HL-60/S4 (cell line): ENCODE measurements at regions not wholly inside any gene's neighbourhood (a gene's known extent, or its start where the extent isn't known, plus 50 kb on each side); places are given as distances from the start of the nearest gene placed in this dataset.

ENCODE experiments used
- in situ Hi-C: fragments of 300-500 bp; cut with MboI; formaldehyde crosslinking; loops from 2 replicates; pipeline ENCODE4 v1.14.3; 2022; ENCODE audit warnings: low sequenced_read_pairs

DNA sequence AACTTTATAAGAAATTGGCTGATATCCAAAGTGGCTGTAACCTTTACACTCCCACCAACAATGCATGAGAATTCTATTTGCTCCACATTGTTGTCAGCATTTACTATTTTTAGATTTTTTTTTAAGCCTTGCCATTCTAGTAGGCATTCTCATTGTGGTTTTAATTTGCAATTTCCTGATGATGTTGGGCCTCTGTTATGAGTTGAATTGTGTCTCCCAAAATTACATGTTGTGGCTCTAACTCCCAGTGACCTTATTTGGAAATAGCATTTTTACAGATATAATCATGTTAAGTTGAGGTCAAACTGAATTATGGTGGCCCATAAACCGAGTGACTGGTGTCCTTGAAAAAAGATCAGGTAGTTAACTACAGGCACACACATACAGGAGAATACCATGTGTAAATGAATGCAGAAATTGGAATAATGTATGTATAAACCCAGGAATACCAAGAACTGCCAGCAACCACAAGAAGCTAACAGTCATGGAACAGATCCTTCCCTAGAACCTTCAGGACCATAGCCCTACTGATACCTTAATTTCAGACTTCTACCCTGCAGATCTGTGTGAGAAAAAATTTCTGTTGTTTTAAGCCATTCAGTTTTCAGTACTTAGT, 348.8 kb upstream of the DAB1 start:
- in situ Hi-C loops, result no loop called here

DNA sequence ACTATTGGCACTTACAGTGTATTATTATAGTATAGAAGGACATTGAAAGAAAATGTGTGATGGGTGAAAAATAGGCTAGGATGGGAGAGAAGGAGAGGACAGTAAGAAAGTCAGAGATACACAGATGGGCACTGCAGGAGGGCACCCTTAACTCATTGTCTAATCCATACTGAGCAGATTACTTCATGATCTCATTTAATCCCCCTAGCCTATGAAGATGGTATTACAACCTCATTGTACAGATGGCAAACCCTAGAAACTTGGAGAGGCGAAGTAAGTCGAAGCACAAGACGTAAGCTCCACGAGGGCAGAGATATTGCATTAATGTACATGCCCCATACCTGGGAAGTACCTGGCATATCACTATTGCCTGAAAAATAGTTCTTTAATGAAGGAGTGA, 346.9 kb upstream of the DAB1 start:
- in situ Hi-C loops, result no loop called here

GRCh38 chr1:57770236-57770635, 346.4 kb upstream of the DAB1 start:
- in situ Hi-C loops, result no loop called here

DNA sequence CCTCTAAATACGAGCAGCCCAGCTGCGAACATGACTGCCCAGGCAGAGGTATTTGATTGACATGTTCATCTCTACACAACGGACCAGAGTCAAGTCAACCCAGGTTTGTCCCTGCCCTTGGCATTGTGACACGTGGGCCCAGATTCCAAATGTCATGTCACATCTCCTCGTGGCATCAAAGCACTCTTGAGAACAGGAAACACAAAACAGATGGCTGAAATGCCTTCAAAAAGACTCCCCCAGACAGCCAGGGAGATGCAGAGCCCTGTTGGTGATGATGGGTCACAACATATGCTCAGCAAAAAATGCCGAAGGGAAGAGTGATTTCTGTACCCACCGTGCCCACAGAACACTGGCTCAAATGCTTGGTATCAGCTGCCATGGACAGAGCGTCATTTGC, 337.8 kb upstream of the DAB1 start:
- in situ Hi-C loops, result no loop called here

GRCh38 chr1:57752843-57753242, 329.0 kb upstream of the DAB1 start:
- in situ Hi-C loops, result no loop called here

DNA sequence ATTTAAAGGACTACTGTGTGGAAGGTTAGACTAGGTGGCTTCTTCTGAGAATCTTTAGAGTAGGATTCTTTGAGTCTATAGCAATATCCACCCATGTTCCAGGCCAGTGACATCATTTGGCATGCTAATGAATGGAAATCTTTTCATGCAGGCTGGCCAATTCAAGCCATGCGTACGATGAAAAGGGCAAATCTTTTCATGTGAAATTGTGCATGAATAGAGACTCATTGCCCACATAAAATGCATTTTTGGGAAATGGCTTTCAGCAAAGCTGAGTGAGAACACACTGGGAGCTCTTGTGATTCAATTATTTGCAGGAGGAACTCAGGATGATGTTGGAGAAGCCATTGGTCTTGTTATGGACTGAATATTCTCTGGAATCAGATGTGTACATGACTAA, 324.9 kb upstream of the DAB1 start:
- in situ Hi-C loops, result no loop called here

GRCh38 chr1:57747818-57748217, 324.0 kb upstream of the DAB1 start:
- in situ Hi-C loops, result no loop called here

- in situ Hi-C loops, result no loop called here
These were observed 317.7 kb upstream of the DAB1 start for GRCh38 chr1:57741521-57741920.

DNA sequence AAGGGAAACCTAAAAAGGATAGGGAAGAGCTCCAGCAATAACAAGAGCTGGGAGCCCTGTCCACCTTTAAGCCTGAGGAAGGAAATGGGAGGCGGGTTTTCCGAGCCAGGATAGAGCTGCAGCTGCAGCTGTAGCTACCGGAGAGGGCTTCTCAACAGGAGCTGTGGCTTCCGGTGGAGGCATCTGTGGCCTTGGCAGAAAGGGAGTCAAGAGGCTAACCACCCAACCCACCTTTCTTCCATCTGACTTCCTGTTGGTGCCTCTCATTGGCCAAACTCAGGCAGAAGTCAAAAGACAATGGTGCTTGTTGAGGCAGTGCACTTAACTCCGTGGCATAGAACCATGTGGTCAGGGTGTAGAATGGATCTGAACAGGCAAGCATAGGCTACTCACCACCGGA, 313.1 kb upstream of the DAB1 start:
- in situ Hi-C loops, result no loop called here

DNA sequence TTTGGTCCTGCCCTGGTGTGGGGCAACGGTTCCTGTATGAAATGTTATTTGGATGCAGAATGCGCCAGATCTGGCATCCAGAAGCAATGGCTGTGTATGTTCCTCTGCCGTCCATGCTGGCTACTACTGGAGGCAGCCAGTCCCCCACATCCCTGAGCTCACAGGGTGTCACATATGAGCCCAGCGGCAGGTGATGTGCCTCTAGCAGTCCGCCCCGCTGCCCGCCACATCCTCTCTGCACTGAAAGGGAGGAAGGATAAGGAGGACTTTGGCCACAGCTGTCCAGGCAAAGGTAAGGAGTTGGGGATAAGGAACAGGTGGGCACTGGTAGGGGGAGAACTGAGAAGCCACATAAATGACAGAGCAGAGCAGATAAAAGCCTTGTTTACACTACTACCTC, 305.3 kb upstream of the DAB1 start:
- in situ Hi-C loops, result no loop called here

DNA sequence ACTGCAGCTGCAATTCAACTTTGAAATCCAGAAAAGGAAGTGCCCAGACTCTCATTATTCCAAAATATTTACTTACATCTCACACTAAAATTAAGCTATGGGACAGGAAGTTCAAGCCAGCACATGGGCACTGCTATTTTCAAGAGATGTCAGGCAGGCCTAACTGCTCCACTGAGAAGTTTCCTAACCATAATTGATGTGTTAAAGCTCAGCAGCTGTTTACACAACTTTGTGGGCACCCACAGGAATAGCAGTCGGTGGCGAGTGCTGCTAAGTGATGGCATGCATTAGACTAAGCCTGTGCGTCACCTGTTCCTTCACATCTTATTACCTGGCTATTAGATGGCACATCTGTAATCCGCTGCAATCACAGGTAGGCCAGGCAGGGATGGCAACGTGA, 303.3 kb upstream of the DAB1 start:
- in situ Hi-C loops, result no loop called here

- in situ Hi-C loops, result no loop called here
These were observed 301.5 kb upstream of the DAB1 start for GRCh38 chr1:57725318-57725717.

GRCh38 chr1:57724535-57724934, 300.7 kb upstream of the DAB1 start:
- in situ Hi-C loops, result no loop called here

DNA sequence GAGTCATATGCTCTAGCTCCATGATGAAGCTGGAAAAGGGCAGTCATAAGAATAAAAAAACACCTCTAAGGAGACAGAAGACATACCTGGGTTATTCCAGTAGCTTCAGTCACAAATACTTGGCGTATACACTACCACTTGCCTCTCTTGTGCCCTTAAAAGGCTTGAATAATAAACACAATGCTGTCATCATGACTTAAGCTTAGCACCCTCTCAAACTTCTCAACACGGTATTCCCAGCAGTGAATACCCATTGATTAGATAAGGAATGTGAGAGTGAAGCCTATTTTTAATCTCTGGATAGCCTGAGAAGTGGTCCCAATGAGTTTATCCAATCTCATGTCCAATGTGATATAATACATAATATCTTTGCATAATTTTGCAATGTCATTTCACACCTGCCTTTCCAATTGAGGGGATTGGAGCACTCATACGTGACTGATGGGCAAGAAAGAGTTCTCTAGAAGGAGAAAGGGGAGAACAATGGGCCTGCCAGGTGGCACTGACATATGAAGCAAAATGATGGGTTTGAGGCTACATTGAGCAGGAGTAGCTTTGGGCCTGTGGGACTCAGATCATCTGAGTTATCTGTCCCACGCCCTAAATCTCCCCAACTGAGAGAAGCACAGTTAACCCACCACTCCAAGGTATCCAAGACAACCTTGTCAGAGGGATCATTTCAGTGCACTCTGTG, 298.6 kb upstream of the DAB1 start:
- in situ Hi-C loops, result no loop called here

DNA sequence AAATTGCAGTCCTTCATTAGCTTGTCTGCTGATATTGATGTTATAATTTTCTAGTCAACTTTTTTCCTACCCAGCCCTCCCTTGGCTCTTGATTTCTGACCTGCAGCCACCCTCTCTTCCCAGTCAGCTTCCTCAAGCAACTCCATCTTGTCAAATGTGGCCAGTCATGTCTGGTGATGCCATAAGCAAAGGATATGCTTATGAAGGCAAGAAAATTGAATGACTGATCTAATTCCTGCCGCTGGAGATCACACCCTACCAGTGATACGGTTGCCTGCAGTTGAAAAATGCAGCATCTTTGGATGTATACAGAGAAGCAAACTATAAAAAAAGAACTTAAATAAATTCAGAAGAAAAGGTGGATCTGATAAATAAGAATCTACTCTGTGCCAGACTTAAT, 297.1 kb upstream of the DAB1 start:
- in situ Hi-C loops, result no loop called here

DNA sequence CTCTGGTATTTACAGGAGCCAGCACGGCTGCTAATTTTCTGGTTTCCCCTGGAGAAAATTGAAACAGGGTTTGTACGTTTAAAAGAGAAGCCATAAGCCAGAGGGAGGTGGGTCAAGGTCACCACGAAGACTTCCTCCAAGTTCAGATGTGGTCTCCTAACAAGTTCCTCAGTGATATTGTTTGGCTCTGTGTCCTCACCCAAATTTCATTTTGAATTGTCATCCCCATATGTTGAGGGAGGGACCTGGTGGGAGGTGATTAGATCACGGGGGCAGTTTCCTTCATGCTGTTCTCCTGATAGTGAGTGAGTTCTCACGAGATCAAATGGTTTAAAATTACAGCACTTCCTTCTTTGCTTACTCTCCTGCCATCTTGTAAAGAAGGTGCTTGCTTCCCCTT, 295.4 kb upstream of the DAB1 start:
- in situ Hi-C loops, result no loop called here

GRCh38 chr1:57713501-57713900, 289.6 kb upstream of the DAB1 start:
- in situ Hi-C loops, result no loop called here

- in situ Hi-C loops, result no loop called here
These were observed 289.0 kb upstream of the DAB1 start for GRCh38 chr1:57712846-57713245.

- in situ Hi-C loops, result no loop called here
These were observed 287.5 kb upstream of the DAB1 start for GRCh38 chr1:57711326-57711725.

DNA sequence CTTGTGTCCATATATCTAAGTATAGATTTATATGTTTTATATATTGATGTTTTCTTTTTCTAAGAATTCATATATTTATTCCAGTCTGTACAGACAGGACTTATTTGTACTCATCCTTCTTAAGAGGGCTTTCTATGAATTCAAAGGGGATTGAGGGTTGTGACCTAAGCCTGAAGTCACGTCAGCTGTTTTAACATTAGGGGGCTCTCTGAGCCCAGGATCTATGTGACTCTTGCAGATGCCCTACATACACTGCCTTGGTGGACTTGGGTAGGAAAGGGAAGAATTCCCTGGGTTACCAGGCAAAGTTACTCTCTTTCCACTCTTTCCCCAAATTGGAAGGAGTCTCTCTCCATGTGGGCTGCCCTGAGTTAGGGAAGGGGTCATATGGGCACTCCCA, 283.8 kb upstream of the DAB1 start:
- in situ Hi-C loops, result no loop called here

- in situ Hi-C loops, result no loop called here
These were observed 281.0 kb upstream of the DAB1 start for GRCh38 chr1:57704811-57705210.

DNA sequence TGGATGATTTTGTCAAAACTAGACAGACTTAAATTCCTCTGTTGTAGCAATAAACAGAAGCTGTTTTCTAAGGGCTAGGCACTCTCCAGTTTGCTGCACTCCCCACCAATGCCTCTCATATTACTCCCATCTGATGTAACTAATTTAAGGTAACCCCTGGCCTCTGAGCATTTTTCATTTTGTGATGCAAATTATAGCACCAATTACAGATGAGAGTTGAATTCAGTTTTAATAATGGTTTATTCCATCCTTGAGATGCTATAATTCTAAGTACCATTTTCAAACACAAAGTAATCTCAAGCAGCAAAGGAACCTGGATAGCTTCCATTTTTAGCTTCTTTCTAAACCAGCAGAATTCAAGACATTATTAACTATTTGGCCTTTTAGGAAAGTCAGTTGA, 280.4 kb upstream of the DAB1 start:
- in situ Hi-C loops, result no loop called here

- in situ Hi-C loops, result no loop called here
These were observed 273.0 kb upstream of the DAB1 start for GRCh38 chr1:57696904-57697303.
